ENCODE measurements at regions not wholly inside any gene's neighbourhood (a gene's known extent, or its start where the extent isn't known, plus 50 kb on each side); places are given as distances from the start of the nearest gene placed in this dataset.

GRCh38 chr4:56286763-56287162 is 100.5 kb downstream of the AASDH start:
- DNase-seq (ENCODE audit: low read depth): peak; percentile 11

GRCh38 chr4:56283375-56283774 is 103.9 kb downstream of the AASDH start:
- DNase-seq (ENCODE audit: low read depth): no peak

DNA sequence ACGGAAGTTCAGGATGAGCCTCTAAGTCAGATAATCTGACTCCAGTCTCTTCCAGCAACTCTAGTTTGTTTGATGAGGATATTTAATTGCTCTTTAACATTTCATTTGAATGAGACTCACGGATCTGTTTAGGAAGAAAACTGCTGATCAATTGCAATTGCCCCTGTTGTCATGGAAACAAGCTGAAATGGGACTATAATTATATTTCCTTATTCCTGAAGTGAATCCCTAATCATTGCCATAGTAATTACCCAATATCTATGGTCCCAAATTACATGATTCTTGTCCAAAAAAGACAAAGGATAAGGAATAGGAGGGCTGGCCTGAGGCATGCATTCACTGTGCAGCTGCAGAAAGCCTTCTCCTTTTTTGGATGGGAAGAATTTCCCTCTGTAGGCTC is 105.3 kb downstream of the AASDH start:
- no peak for DNase-seq (ENCODE audit: low read depth)

GRCh38 chr4:56276547-56276946 is 110.7 kb downstream of the AASDH start:
- DNase-seq (ENCODE audit: low read depth): peak; percentile 26

DNA sequence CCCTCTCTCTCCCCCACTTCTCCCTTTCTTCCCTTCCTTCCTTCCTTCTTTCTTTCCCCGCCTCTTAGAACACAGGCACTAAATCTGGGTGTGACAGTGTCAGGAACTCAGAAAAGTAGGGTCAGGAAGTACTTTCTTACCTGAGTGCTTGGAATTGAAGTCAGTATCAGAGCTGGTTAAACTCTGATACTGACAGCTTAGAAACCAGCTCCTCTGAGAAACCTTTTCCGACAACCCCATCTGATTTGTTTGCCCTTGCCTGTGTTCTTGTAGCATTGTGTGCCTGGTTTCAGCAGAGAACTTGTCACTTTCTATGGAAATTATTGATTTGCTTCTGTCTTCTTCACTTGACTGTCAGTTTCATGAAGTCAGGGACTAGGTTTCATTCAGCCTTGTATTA is 113.9 kb downstream of the AASDH start:
- no peak for DNase-seq (ENCODE audit: low read depth)

DNA sequence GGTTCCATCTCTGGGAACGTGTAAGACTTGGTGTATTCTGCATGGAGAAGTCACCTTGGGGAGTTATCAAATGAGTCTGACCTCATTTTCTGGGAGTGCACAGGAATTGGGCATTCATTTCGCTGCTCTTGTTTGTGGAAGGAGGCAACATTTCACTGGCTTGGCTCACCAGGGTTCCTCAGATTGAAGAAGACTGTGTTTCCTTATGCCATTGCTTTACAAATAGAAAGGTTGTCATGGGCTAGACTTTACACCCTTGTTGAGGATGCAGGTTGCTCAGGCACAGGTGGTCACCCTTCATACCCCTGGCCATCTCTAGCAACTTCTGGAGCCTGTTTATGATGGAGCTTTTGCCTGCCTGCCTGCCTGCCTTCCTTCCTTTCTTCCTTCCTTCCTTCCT is 114.4 kb downstream of the AASDH start:
- DNase-seq (ENCODE audit: low read depth): no peak

DNA sequence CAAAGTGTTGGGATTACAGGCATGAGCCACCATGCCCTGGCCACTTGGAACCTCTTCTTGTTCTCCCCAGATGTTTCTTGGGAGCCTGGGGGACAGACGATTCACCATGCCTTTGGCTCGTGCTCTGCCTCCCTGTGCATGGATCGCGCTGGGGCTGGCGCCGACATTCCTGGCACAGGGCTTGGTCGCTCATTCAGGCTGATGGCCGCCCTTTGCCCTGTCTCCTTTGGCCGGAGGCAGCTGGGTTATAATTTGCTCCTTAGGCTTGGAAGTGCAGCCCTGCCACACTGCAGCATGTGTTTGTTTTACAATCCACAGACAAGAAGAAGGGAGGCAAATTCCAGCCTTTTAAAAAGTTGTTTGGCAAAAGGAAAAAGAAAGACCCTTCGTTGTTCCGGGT is 115.3 kb downstream of the AASDH start:
- DNase-seq (ENCODE audit: low read depth): no peak

GRCh38 chr4:56271131-56271530 is 116.2 kb downstream of the AASDH start:
- peak; percentile 7 for DNase-seq (ENCODE audit: low read depth)

DNA sequence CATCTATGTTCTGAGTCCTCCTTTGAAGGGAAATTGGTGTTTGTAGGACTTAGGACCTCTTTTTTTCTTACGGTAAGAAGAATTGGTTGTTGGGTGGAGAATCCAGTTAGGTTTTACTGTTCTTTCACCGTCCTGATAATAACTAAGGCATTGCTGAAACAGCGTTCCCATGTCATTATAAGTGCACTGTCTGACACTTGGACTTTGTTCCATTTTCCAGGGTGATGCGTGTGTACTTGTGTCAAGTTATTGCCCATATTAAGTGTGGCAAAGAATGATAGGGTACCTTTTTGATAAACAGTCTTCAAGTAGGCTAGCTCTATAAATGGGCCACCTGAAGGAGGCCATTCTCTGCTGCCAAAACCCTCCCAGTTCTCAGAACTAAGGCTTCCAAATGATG is 119.7 kb downstream of the AASDH start:
- DNase-seq (ENCODE audit: low read depth): no peak

- no peak for DNase-seq (ENCODE audit: low read depth)
These were observed 122.4 kb downstream of the AASDH start for GRCh38 chr4:56264873-56265272.

DNA sequence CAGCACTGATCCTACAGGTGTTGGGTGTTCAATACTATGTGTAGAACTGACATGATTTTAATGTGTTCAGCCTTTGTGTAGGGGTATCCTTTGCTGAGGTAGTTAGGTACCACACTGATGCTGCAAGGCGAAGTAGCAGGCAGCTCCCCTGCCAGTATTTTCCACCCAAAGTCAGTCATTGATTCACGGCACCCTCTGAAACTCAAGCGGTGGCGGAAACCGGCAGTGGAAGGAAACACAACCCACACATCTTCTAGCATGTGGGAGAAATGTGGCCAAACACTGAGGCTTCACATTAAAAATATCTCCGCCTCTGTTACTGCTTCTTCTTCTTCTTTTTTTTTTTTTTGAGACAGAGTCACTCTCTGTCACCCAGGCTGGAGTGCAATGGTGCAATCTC is 126.3 kb downstream of the AASDH start:
- DNase-seq (ENCODE audit: low read depth): no peak

- no peak for DNase-seq (ENCODE audit: low read depth)
These were observed 127.0 kb downstream of the AASDH start for GRCh38 chr4:56260320-56260719.

- no peak for DNase-seq (ENCODE audit: low read depth)
These were observed 127.6 kb downstream of the AASDH start for GRCh38 chr4:56259655-56260054.

GRCh38 chr4:56255820-56256219 is 131.5 kb downstream of the AASDH start:
- DNase-seq (ENCODE audit: low read depth): no peak

- DNase-seq (ENCODE audit: low read depth): no peak
These were observed 133.5 kb downstream of the AASDH start for GRCh38 chr4:56253666-56254305.

DNA sequence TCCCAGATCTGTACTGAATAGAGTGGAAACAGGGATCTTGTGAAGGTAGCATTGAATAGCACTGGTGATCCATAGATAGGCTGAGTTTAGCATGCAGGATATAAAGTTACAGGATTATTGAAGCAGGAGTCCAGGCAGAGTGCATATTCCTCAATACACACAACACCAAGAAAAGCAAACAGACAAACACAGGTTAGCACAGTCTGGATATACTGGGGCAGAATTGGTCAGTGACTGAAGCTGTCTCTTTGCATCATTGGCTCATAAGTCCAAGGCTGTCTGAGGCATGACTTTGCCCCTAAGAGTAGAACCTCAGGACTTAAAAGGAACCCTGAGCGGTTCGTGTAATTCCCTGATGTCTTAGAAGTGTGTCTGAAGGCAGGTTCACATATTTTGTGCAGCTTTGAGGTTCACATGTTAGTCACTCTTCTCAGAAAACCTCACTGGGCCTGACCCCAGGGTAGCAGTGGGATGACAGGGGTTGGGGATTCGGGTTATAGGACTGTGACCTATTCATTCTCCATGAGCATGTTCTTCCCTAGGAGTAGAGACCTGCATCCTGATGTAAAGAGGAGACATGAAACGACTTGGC is 134.6 kb downstream of the AASDH start:
- no peak for DNase-seq (ENCODE audit: low read depth)

DNA sequence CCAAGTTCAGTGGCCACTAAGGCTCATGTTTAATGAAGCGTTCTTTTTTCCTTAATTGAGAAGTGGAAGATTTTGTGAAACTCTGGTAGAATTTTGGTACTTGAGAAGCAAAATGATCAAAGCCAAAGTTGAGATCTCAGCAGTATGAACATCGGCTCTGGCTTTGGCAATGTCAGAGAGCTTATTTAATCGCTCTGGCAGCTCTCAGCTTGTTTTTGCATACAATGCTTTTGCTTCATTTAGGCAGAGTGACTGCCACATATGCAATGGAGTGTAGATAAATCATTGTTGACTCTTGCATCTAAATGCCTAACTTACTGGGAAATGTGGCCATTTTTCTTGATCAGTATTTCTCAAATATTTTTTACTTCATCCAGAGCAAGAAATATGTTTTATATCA is 135.7 kb downstream of the AASDH start:
- no peak for DNase-seq (ENCODE audit: low read depth)

- DNase-seq (ENCODE audit: low read depth): no peak
These were observed 136.5 kb downstream of the AASDH start for GRCh38 chr4:56250776-56251175.

DNA sequence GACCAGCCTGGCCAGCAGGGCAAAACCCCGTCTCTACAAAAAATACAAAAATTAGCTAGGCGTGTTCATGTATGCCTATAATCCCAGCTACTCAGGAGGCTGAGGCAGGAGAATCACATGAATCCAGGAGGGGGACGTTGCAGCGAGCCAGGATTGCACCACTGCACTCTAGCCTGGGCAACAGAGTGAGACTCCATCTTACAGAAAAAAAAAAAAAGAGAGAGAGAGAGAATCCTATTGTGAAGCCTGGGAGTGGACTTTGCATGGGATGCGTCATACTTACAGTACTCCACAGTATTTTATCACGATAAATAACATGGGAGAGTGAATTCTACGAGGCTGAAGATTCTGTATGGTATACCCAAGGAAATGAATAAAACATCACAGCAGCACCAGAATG is 139.6 kb downstream of the AASDH start:
- DNase-seq (ENCODE audit: low read depth): no peak

DNA sequence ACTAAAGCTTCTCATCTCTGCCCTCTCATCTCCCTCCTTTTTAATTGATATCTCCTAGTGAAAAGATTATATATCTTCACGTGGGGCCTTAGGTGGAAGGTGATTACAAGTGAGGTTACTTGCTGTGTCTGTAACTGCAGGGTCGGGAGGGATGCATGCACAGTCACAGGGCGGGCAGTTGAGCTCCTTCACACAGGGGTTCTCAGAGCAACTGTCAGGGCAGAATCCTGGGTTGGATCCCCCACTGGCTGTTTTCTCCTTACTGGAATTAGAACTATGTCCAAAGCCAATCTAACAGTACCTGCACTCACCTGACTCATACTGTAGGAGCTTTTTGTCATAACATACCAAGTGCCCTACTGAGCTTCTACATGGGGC is 141.1 kb downstream of the AASDH start:
- DNase-seq (ENCODE audit: low read depth): no peak

DNA sequence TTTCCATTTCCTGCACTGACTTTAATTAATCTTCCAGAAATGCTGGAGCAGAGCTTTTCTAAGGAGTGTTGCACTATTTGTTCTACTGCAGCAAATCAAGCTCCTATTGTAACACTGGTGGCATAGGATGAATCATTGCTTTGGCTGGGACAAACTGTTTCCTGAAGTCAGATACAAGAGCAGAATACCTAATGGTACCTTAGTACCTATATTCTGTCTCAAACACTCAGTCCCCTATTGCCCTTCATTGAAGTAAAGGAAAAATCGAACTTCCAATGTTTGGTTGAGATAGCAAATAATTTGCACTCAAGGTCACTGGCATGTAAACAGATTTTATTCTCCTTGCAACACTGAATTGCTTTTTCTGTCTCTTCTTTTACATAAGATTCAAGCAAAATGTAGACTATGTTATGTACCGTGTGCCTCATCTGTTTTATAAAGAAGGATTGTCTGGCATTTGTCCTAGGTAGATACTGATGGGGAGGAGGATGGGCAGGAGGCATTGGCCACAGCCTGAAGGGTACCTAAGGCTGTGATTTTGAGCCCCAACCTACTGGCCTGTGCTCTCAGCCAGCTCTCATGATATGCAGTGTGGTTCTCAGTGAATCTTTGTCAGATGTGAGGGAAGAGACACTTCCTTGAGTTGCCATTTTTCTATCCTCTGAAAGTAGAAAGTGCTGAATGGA is 141.6 kb downstream of the AASDH start:
- DNase-seq (ENCODE audit: low read depth): peak; percentile 1

DNA sequence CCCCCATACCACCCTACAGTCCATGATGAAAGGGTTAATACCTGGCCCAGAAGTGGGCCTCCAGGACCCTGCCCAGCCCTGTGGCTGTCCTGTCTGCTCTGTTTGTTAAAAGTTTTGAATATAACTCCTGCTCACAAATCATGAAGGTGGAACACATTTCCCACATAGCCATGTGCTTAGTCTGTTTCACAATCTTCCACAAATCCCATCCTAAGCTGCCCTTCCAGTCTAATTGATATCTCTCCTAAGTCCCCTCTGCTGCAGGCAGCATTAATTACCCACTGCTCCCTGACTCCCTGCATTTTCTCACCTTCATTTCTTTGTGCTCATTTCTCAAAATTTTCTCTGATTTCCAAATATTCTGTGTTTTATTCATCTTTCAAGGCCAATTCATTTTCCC is 142.6 kb downstream of the AASDH start:
- DNase-seq (ENCODE audit: low read depth): no peak

DNA sequence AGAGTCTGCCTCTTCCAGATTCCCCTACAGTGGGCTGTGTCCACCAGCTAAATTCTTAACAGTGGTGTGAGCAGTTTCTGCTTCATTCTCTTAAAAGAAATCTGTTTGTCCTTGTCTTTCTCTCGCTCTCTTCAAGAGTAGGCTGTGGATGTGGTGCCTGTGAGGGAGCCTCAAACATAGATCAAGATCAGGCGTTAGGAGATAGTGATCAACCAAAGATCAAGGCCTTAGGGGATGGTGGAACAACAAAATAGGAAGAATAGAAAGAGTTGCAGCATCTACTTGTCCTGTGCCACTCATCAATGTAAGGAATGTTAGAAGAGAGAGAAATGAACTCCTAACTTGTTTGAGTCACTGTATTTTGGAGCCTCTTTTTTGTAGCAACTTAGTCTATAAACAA is 144.2 kb downstream of the AASDH start:
- no peak for DNase-seq (ENCODE audit: low read depth)

- no peak for DNase-seq (ENCODE audit: low read depth)
These were observed 145.8 kb downstream of the AASDH start for GRCh38 chr4:56241500-56241899.
